Body of pancreas (tissue), 4 donors: ENCODE measurements at regions not wholly inside any gene's neighbourhood (a gene's known extent, or its start where the extent isn't known, plus 50 kb on each side); places are given as distances from the start of the nearest gene placed in this dataset.

Experiments used
- CTCF ChIP-seq, 7 experiments: fragments of 450-650 bp in 4 of 7; fragments of 200-600 bp in 3 of 7; sonication (generic) in 3 of 7; IDR thresholded peaks; one replicate each; pipeline ENCODE4 v1.5.1; 2016 to 2019; ENCODE audit warnings: antibody characterized with exemption in 7 of 7
- POLR2A ChIP-seq, 3 donors: fragments of 450-650 bp; IDR thresholded peaks; one replicate each; pipeline ENCODE4 v1.6.1; 2016; ENCODE audit warnings: antibody characterized with exemption in 3 of 3, mild to moderate bottlenecking in 2 of 3

- no peak for TF ChIP-seq CTCF (IDR thresholded peaks at IDR 0.05)
- TF ChIP-seq POLR2A (IDR thresholded peaks at IDR 0.05): no peak
These were observed 80.8 kb upstream of the FHIT start for GRCh38 chr3:61331929-61332552.
